GM13977 (cell line): ENCODE measurements at regions not wholly inside any gene's neighbourhood (a gene's known extent, or its start where the extent isn't known, plus 50 kb on each side); places are given as distances from the start of the nearest gene placed in this dataset.

Experiments used
- DNase-seq: peaks from one replicate; pipeline ENCODE4 v3.0.0; 2012; ENCODE audit warnings: low spot score
- CTCF ChIP-seq: IDR thresholded peaks from 2 replicates; pipeline ENCODE4 v1.5.1; 2012; ENCODE audit warnings: mild to moderate bottlenecking, control low read depth; ENCODE audit not compliant: insufficient read depth; ENCODE audit errors: extremely low read depth, missing control alignments
- in situ Hi-C: fragments of 300-500 bp; cut with MboI; formaldehyde crosslinking; loops from one replicate; pipeline ENCODE4 v1.12.0; 2022; ENCODE audit warnings: low sequenced_read_pairs, low pct_unique_long_range_greater_than_20kb, mixed read lengths, inconsistent platforms; ENCODE audit not compliant: unreplicated experiment

GRCh38 chr6:144888621-144889020, 603.5 kb downstream of the UTRN start:
- in situ Hi-C loops: no loop called here
- no peak for TF ChIP-seq CTCF
- DNase-seq: no peak

GRCh38 chr6:144893680-144894151, 608.6 kb downstream of the UTRN start:
- no peak for DNase-seq
- in situ Hi-C loops: no loop called here
- TF ChIP-seq CTCF: no peak

- in situ Hi-C loops: no loop called here
- no peak for TF ChIP-seq CTCF
- no peak for DNase-seq
Measured at GRCh38 chr6:144894240-144894639, 609.1 kb downstream of the UTRN start.

GRCh38 chr6:144895313-144896278, 610.5 kb downstream of the UTRN start:
- no peak for TF ChIP-seq CTCF
- no peak for DNase-seq
- in situ Hi-C loops: no loop called here

- no peak for DNase-seq
- no peak for TF ChIP-seq CTCF
- in situ Hi-C loops: no loop called here
Measured at GRCh38 chr6:144896289-144896688, 611.2 kb downstream of the UTRN start.

- in situ Hi-C loops: no loop called here
- no peak for TF ChIP-seq CTCF
- no peak for DNase-seq
Measured at GRCh38 chr6:144896871-144897270, 611.7 kb downstream of the UTRN start.
